GM21723 (cell line): ENCODE measurements at regions not wholly inside any gene's neighbourhood (a gene's known extent, or its start where the extent isn't known, plus 50 kb on each side); places are given as distances from the start of the nearest gene placed in this dataset.
A peak's percentile ranks its signal among the peaks of the same experiment; 100 is the strongest.

ENCODE experiments used
- ATAC-seq: cut with Tn5 transposase; IDR thresholded peaks from one replicate; pipeline ENCODE4 v1.9.1; 2021; ENCODE audit warnings: mild to moderate bottlenecking, moderate library complexity; ENCODE audit not compliant: unreplicated experiment

GRCh38 chr6:40973304-40973703 is 65.7 kb downstream of the UNC5CL start:
- ATAC-seq, result no peak

DNA sequence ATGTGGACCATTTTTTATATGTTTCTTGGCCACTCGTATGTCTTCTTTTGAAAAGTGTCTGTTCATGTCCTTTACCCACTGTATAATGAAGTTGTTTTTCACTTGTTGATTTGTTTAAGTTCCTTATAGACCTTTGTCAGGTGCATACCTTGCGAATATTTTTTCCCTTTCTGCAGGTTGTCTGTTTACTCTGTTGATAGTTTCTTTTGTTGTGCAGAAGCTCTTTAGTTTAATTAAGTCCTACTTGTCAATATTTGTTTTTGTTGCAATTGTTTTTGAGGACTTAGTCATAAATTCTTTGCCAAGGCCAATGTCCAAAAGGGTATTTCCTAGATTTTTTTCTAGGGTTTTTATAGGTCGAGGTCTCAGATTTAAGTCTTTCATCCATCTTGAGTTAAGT is 66.2 kb downstream of the UNC5CL start:
- ATAC-seq, result no peak

DNA sequence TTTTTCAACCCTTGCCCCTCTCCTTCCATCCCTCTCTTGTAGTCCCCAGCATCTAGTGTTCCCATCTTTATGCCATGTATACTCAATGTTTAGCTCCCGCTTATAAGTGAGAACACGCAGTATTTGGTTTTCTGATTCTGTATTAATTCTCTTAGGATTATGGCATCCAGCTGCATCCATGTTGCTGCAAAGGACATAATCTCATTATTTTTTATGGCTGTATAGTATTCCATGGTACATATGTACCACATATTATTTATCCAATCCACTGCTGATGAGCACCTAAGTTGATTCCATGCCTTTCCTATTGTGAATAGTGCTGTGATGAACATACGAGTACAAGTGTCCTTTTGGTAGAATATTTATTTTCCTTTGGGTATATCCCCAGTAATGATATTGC is 66.8 kb downstream of the UNC5CL start:
- ATAC-seq, result no peak

DNA sequence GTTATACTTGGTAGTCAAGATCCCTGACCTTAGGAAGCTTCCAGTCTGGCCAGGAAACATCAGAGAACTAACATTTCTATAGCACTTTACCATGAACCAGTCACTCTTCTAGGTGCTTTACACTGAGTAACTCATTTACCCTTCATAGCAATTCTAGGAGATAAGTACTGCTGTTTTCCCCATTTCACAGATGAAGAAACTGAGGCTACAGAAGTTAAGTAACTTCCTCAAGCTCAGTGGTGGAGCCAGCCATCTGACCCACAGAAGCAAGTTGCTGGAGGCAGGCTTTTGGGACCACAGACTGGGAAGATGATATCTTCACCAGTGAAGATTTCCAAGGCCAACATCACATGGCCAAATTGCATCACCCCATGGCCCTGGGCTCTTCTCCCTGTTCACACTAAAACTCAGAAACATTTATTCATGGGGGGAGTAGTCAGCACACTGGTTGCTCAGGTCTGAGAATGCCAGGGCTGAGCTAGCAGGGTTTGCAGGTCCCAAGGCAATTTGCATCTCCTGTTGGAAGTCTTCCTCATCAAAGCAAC is 70.3 kb downstream of the UNC5CL start:
- ATAC-seq, result no peak

DNA sequence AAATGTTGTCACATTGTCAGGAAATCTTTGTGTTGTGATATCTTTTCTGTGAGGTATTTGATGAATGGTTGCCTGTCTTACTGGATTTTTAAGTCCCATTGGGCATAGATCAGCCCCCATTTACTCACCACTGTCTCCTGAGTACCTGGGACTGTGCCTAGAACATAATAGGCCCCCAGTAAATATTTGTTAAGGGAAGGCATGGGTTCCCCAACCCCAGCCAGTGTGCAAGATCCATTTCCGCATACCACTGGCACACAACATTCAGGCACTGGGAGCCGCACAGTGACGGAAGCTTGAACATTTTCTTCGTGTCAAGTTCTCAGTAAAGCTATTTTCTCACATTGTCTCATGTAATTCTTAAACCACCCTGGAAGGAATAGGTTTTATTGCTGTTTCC is 72.2 kb downstream of the UNC5CL start:
- ATAC-seq, result no peak

DNA sequence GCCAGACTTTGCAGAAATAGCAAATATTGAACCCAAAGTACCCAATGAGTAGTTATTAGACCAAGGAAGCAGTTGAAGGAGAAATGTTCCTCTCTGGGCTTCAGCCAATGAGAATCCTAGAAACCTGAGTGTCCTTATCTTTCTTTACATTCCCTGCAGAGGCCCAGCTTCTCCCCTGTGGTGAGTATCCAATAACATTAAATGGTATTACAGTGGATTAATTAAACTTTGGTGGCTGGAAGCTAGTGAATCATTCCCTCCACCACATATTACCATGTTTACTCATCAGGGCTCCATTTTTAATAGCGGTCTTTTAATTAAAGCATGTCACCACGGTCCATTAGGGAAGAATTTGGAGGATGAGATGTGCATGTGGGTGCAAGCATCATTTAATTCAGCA is 74.0 kb downstream of the UNC5CL start:
- no peak for ATAC-seq

- ATAC-seq, result no peak
These were observed 76.0 kb downstream of the UNC5CL start for GRCh38 chr6:40963019-40963418.

- peak; percentile 60 for ATAC-seq
These were observed 76.8 kb downstream of the UNC5CL start for GRCh38 chr6:40962241-40962640.

GRCh38 chr6:40961831-40962230 is 77.2 kb downstream of the UNC5CL start:
- no peak for ATAC-seq

GRCh38 chr6:40960742-40961430 is 78.1 kb downstream of the UNC5CL start:
- no peak for ATAC-seq

DNA sequence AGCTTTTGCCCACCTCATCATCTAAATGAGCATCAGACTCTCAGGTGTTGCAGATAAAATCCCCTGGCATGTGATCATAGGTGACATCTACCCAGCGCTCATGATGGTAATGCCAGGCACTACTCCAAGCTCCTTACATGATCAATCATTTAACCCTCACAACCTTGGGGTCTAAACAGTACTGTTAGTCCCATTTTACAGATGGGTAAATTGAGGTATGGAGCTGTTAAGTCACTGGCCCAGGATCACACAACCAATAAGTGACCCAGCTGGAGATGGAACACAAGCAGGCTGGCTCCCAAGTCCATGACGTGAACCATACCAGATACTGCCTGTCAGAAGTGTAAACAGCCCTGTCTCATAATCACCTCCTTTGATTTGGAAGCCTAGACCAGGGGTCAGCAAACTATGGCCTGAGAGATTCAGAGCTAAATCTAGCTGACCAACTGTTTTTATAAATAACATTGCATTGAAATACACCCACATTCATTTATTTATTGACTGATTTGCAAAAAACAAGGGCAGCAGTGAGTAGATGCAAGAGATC is 79.2 kb downstream of the UNC5CL start:
- no peak for ATAC-seq

- ATAC-seq, result no peak
These were observed 80.3 kb downstream of the UNC5CL start for GRCh38 chr6:40958738-40959137.

GRCh38 chr6:40957616-40958492 is 81.2 kb downstream of the UNC5CL start:
- ATAC-seq, result no peak

DNA sequence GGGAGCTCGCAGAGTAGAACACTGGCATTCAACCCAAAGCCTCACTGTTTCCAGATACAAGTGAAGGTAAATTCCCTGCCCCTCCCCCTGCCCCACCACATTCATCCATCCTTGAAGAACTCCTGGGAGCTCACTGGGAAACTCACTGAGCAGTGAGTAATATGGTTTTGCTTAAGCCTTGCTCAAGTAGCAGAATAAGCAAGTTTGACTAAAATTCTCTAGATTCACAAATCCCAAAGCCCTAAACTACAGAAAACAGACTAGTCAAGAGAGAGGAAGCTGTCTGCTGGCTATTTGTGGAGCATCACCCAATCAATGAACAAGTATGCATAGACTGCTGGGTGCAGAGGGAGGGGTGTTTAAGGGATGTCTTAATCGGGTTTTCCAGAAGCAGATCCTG is 82.1 kb downstream of the UNC5CL start:
- ATAC-seq, result no peak

GRCh38 chr6:40955178-40955545 is 83.9 kb downstream of the UNC5CL start:
- ATAC-seq, result no peak

GRCh38 chr6:40954446-40955177 is 84.4 kb downstream of the UNC5CL start:
- no peak for ATAC-seq

GRCh38 chr6:40953486-40953885 is 85.5 kb downstream of the UNC5CL start:
- ATAC-seq, result no peak

DNA sequence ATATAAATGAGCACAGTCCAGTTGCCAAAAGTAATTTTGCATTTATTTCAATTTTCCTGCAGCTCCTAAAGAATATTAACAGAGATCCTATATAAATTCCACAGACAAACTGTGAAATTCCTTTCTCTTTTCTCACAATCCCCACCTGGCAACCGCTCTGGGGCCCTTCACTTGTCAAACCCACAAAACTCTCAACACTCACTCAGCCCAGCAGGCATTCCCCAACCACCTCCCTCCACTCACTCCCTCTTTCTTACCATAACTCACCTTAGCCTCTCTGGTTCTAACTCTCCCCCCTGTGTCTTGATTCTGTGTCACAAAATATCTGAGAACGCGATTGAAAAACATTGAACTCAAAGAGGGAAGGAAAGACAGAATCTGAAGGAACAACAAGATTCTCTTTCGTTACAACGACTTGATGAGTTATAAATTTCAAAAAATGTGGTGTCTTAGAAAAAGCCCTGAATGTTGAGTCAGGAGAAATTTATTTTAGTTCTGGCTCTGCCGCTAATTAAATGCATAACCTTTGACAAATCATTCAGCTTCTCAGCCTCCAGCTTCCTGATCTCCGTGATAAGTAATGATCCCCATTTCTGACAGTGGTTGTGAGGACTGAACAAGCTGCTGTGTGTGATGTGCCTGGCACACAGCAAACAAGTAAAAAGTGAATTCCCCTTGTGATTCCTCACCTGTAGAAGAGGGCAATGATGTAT is 87.9 kb downstream of the UNC5CL start:
- ATAC-seq, result no peak

GRCh38 chr6:40948570-40948969 is 90.5 kb downstream of the UNC5CL start:
- ATAC-seq, result no peak

DNA sequence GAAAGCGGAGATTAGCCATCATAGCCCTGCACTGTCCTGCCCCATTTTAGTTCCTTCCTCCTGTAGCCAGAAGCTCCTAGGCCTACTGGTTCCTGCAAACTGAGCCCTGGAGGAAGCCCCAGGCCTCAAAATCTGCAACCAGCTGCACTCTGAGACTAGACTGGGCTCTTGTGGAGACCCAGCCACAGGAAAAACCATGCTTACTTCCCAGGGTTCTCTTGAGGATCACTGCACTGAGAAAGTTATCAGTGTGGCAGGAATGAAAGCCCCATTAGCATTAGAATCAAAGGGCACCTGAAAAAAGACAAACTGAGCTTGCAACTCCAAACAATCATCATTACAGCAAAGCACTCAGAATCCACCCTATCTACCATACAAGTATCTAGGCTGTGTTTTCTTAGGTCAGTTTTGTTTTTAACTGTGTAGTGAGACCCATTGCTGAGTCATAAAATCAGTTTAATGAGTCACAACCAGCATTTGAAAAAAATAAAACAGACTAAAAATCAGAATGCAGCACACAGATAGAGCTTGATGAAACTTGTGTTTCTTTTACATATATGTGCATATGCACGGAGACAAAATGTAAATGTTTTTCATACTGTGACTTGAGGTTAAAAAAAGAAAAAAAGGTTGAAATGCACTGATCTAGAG is 91.0 kb downstream of the UNC5CL start:
- no peak for ATAC-seq
